ENCODE measurements at regions not wholly inside any gene's neighbourhood (a gene's known extent, or its start where the extent isn't known, plus 50 kb on each side); places are given as distances from the start of the nearest gene placed in this dataset.
"Not testable (repeated sequence)": the region's sequence is repeated elsewhere in the genome, so short reads cannot be mapped to it uniquely, and the experiment has no call there.

DNA sequence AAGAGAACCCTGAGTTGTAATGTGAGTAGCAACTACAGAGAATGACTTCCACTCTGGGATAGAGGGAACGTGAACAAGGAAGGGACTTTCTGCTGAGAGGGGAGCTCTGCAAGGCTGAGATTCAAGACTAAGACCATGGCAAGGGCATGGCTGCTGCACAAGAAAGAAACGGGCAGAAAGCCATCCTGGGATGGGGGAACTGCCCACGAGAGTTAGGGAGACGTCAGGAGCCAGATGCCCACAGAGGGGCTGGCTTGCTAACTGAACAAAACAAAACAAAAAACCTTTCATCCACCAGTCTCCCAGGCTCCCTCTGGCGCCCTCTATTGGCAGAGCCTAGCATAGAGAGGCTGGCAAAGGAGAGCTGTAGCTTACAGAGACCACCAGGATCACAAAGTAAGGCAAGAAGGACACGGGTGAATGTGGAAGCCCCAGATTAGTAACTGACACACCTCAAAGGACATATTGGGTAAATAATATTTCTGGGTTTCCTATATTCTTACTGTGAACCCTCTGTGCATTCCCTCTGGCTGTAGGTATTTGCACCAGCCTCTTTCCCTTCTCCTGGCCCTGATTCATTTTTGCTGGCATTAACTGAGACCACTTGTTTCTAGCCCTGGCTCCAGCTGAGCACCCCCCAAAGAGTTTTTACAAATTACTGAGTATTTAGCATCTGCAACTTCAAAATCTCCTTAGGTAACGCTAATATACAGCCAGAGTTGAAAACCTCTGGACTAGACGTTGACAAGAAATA is 338.3 kb downstream of the EMP1 start:
- TF ChIP-seq, protein P1, sequence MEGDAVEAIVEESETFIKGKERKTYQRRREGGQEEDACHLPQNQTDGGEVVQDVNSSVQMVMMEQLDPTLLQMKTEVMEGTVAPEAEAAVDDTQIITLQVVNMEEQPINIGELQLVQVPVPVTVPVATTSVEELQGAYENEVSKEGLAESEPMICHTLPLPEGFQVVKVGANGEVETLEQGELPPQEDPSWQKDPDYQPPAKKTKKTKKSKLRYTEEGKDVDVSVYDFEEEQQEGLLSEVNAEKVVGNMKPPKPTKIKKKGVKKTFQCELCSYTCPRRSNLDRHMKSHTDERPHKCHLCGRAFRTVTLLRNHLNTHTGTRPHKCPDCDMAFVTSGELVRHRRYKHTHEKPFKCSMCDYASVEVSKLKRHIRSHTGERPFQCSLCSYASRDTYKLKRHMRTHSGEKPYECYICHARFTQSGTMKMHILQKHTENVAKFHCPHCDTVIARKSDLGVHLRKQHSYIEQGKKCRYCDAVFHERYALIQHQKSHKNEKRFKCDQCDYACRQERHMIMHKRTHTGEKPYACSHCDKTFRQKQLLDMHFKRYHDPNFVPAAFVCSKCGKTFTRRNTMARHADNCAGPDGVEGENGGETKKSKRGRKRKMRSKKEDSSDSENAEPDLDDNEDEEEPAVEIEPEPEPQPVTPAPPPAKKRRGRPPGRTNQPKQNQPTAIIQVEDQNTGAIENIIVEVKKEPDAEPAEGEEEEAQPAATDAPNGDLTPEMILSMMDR (IDR thresholded peaks at IDR 0.05): peak; percentile 18
- 61% methylated on average over 8 of the region's 8 CpGs for WGBS (ENCODE audit: insufficient coverage)
- Histone ChIP-seq H3K27me3 (ENCODE audit: control insufficient read depth, insufficient read depth, low read length) (no peaks in the 10 kb centered on the region), H3K4me3 (ENCODE audit: low read length) (no peak overlapping the region), H3K9me3 (ENCODE audit: control insufficient read depth, insufficient read depth, low read length) (no peaks in the 10 kb centered on the region), H3K4me1 (ENCODE audit: control insufficient read depth, insufficient read depth, low read length) (no peaks in the 10 kb centered on the region), H3K27ac (ENCODE audit: low read length) (no peak overlapping the region), H3K36me3 (ENCODE audit: control insufficient read depth, insufficient read depth, low read length) (no peaks in the 10 kb centered on the region)
- DNase-seq: peak in 1 of 2 donors; percentile 4
- H3K4me1 Mint-ChIP-seq: no peaks in the 10 kb centered on the region
- peaks cover 0 to 1% of the 10 kb centered on the region in 2 donors for H3K9me3 Mint-ChIP-seq
- intact Hi-C loops (cut with micrococcal nuclease): no loop called here
- H3K27me3 Mint-ChIP-seq (ENCODE audit: low read depth in 2 of 2): peaks cover 0 to 4% of the 10 kb centered on the region in 2 donors
- H3K27ac Mint-ChIP-seq: no peak overlapping the region
- ATAC-seq: no peak
- no peaks in the 10 kb centered on the region for H3K36me3 Mint-ChIP-seq
- no peak overlapping the region for H3K4me3 Mint-ChIP-seq

DNA sequence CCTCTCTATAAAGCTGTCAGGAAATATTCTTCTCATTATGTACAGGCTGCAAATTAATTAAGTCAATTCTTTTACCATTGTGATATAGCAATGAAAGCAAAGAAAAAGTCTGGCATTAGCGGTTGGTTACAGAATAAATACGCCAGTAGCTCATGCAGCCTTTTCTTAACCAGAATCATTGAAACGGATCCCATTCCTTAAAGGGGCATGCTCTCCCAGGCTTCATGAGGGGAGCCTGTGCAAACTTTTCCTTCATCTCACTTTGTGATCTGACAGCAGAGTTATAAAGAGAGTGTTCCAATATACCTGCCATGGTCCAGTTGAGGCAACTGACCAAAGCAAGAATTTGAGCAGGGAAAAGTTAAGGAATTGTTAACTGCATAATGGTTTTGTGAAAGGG is 337.7 kb downstream of the EMP1 start:
- ATAC-seq (no peak), DNase-seq (no peak)
- Mint-ChIP-seq H3K9me3 (peaks cover 0 to 5% of the 10 kb centered on the region in 2 donors), H3K36me3 (no peaks in the 10 kb centered on the region), H3K27me3 (ENCODE audit: low read depth in 2 of 2) (peaks cover 0 to 4% of the 10 kb centered on the region in 2 donors), H3K27ac (no peak overlapping the region), H3K4me1 (no peaks in the 10 kb centered on the region), H3K4me3 (no peak overlapping the region)
- intact Hi-C loops (cut with micrococcal nuclease): no loop called here
- Histone ChIP-seq H3K4me1 (ENCODE audit: control insufficient read depth, insufficient read depth, low read length) (no peaks in the 10 kb centered on the region), H3K27ac (ENCODE audit: low read length) (no peak overlapping the region), H3K9me3 (ENCODE audit: control insufficient read depth, insufficient read depth, low read length) (no peaks in the 10 kb centered on the region), H3K27me3 (ENCODE audit: control insufficient read depth, insufficient read depth, low read length) (no peaks in the 10 kb centered on the region), H3K4me3 (ENCODE audit: low read length) (no peak overlapping the region), H3K36me3 (ENCODE audit: control insufficient read depth, insufficient read depth, low read length) (no peaks in the 10 kb centered on the region)
- TF ChIP-seq, protein P1 (IDR thresholded peaks at IDR 0.05): no peak
- WGBS (ENCODE audit: insufficient coverage): 92% methylated on average over 3 of the region's 3 CpGs

DNA sequence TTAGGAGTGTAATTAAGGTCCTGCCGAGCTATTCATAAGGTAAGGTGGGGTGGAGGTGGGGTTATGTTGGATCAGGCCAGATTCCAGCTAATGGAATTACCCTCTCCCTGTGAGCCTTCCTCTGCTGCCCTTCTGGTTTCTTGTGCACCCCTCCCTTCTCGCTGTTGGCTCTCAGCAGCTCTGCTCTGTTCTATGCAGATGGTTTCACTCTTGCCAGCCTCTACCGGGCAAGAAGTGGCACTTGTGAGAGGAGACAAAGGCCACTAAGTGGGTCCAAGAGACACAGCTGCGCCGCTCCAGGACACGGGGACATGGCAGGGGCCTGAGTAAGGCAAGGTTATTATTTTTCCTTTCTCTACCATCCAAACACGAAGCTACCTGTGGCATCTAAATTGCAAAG is 334.4 kb downstream of the EMP1 start:
- Mint-ChIP-seq H3K36me3 (no peaks in the 10 kb centered on the region), H3K27ac (no peak overlapping the region), H3K9me3 (peaks cover 0 to 5% of the 10 kb centered on the region in 2 donors), H3K27me3 (ENCODE audit: low read depth in 2 of 2) (no peaks in the 10 kb centered on the region), H3K4me1 (no peaks in the 10 kb centered on the region), H3K4me3 (no peak overlapping the region)
- H3K9me3 ChIP-seq (ENCODE audit: control insufficient read depth, insufficient read depth, low read length): no peaks in the 10 kb centered on the region
- 92% methylated on average over 6 of the region's 7 CpGs for WGBS (ENCODE audit: insufficient coverage)
- no peak for DNase-seq
- no peaks in the 10 kb centered on the region for H3K4me1 ChIP-seq (ENCODE audit: control insufficient read depth, insufficient read depth, low read length)
- ATAC-seq: no peak
- no peaks in the 10 kb centered on the region for H3K27me3 ChIP-seq (ENCODE audit: control insufficient read depth, insufficient read depth, low read length)
- intact Hi-C loops (cut with micrococcal nuclease): no loop called here
- H3K4me3 ChIP-seq (ENCODE audit: low read length): no peak overlapping the region
- TF ChIP-seq, protein P1 (IDR thresholded peaks at IDR 0.05): no peak
- H3K36me3 ChIP-seq (ENCODE audit: control insufficient read depth, insufficient read depth, low read length): no peaks in the 10 kb centered on the region
- H3K27ac ChIP-seq (ENCODE audit: low read length): no peak overlapping the region

DNA sequence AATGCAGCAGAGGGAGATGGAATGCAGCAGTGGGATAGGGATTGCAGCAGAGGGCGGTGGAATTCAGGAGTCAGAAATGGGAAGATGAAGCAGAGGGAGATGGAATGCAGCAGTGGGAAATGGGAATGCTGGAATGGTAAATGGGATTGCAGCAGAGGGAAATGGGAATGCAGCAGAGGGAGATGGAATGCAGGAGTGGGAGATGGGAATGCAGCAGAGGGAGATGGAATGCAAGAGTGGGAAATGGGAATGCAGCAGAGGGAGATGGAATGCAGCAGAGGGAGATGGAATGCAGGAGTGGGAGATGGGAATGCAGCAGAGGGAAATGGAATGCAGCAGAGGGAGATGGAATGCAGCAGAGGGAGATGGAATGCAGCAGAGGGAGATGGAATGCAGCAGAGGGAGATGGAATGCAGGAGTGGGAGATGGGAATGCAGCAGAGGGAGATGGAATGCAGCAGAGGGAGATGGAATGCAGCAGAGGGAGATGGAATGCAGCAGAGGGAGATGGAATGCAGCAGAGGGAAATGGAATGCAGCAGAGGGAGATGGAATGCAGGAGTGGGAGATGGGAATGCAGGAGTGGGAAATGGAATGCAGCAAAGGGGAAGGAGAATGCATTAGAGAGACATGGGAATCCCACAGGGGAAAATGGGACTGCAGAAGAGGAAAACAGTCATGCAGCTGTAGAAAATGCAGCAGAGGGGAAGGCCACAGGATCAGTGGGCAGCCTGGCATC is 329.8 kb downstream of the EMP1 start:
- intact Hi-C loops (cut with micrococcal nuclease); H3K4me3 Mint-ChIP-seq; H3K4me3 ChIP-seq (ENCODE audit: low read length); ATAC-seq; H3K4me1 Mint-ChIP-seq; H3K9me3 Mint-ChIP-seq; H3K27me3 Mint-ChIP-seq (ENCODE audit: low read depth in 2 of 2); H3K27ac Mint-ChIP-seq; H3K36me3 Mint-ChIP-seq; H3K27ac ChIP-seq (ENCODE audit: low read length); H3K9me3 ChIP-seq (ENCODE audit: control insufficient read depth, insufficient read depth, low read length); H3K36me3 ChIP-seq (ENCODE audit: control insufficient read depth, insufficient read depth, low read length); H3K4me1 ChIP-seq (ENCODE audit: control insufficient read depth, insufficient read depth, low read length); DNase-seq; H3K27me3 ChIP-seq (ENCODE audit: control insufficient read depth, insufficient read depth, low read length): not testable (repeated sequence)
- WGBS (ENCODE audit: insufficient coverage): 94% methylated on average over 1 of the region's 1 CpG
